ENCODE measurements at regions not wholly inside any gene's neighbourhood (a gene's known extent, or its start where the extent isn't known, plus 50 kb on each side); places are given as distances from the start of the nearest gene placed in this dataset.

DNA sequence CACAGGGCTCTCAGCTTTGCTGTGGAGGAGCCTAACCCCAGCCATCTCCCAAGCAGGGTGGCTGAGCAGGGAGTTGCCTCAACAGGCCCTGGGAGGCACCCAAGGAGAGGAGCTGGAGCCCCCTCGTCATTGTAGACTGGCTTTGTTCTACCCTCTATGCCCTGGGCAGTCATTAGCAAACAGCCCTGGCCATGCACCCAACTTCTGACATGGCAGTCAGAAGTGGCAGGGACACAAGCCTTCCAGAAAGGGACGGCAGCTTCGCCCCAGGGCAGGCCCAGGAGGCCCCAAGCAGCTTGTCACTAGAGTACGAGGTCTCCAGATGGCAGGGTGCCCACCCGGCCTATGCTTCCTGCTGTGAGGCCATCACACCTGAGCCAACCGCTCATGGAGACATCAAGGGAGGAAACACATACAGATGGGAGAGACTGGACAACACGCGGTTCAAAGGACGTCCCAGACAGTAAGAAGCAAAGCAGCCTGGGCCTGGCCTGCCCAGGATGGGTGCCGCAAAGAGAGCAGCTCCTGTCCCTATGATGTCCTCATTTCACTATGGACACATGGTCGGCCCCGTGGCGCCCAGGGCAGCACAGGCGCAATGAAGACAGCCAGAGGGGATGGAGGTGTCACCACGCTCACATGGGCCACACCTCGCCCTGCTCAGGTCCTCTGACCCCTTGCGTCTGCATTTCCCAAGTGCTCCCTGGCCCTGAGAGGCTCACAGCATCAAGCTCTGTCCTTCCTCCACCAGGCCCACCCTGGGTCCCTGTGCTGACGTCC is 190.9 kb upstream of the CXCL12 start:
- TF ChIP-seq TOX (CRISPR knock-in tag; IDR thresholded peaks at IDR 0.05; ENCODE audit: borderline replicate concordance), result no peak
- TF ChIP-seq, protein P1, sequence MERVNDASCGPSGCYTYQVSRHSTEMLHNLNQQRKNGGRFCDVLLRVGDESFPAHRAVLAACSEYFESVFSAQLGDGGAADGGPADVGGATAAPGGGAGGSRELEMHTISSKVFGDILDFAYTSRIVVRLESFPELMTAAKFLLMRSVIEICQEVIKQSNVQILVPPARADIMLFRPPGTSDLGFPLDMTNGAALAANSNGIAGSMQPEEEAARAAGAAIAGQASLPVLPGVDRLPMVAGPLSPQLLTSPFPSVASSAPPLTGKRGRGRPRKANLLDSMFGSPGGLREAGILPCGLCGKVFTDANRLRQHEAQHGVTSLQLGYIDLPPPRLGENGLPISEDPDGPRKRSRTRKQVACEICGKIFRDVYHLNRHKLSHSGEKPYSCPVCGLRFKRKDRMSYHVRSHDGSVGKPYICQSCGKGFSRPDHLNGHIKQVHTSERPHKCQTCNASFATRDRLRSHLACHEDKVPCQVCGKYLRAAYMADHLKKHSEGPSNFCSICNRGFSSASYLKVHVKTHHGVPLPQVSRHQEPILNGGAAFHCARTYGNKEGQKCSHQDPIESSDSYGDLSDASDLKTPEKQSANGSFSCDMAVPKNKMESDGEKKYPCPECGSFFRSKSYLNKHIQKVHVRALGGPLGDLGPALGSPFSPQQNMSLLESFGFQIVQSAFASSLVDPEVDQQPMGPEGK (CRISPR knock-in tag; IDR thresholded peaks at IDR 0.05; ENCODE audit: borderline replicate concordance), result no peak
- TF ChIP-seq SNAI2 (CRISPR knock-in tag; IDR thresholded peaks at IDR 0.05), result no peak
- TF ChIP-seq TCF4 (CRISPR knock-in tag; IDR thresholded peaks at IDR 0.05; ENCODE audit: borderline replicate concordance), result no peak
- TF ChIP-seq CSDC2 (CRISPR knock-in tag; IDR thresholded peaks at IDR 0.05), result no peak
- TF ChIP-seq ZNF565 (CRISPR knock-in tag; conservative IDR thresholded peaks at IDR 0.05; ENCODE audit: low read depth), result no peak
- TF ChIP-seq, protein P2, sequence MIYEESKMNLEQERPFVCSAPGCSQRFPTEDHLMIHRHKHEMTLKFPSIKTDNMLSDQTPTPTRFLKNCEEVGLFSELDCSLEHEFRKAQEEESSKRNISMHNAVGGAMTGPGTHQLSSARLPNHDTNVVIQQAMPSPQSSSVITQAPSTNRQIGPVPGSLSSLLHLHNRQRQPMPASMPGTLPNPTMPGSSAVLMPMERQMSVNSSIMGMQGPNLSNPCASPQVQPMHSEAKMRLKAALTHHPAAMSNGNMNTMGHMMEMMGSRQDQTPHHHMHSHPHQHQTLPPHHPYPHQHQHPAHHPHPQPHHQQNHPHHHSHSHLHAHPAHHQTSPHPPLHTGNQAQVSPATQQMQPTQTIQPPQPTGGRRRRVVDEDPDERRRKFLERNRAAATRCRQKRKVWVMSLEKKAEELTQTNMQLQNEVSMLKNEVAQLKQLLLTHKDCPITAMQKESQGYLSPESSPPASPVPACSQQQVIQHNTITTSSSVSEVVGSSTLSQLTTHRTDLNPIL (CRISPR knock-in tag; IDR thresholded peaks at IDR 0.05; ENCODE audit: low read depth), result no peak
- no peak for TF ChIP-seq ZFP3 (CRISPR knock-in tag; IDR thresholded peaks at IDR 0.05)
- no peak for ATAC-seq

DNA sequence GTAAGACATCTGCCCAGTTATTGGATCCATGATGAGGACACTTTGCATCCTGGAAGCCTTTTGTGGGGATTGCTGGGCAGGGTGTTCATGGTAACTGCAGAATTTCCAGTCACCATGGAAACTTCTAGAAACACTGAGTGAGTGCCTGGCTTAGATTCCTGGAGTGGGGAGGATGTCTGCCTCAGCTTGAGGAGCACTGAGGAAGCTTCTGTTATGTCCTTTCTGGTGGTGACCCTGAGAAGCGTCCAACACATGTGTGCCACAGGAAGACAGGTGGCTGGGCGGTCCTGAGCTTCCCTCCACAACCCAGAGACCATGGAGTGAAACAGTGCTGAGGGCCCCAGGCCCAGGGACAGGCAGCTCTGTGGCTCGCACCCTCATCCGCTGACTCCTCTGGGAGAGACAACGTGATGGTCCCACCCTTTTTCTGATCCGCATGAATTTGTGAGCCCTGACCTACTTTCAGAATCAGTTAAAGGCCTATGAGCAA is 191.8 kb upstream of the CXCL12 start:
- TF ChIP-seq TCF4 (CRISPR knock-in tag; IDR thresholded peaks at IDR 0.05; ENCODE audit: borderline replicate concordance), result no peak
- no peak for TF ChIP-seq BACH2 (CRISPR knock-in tag; IDR thresholded peaks at IDR 0.05; ENCODE audit: borderline replicate concordance)
- TF ChIP-seq, protein P2 (CRISPR knock-in tag; IDR thresholded peaks at IDR 0.05; ENCODE audit: low read depth), result no peak
- TF ChIP-seq, protein P3, sequence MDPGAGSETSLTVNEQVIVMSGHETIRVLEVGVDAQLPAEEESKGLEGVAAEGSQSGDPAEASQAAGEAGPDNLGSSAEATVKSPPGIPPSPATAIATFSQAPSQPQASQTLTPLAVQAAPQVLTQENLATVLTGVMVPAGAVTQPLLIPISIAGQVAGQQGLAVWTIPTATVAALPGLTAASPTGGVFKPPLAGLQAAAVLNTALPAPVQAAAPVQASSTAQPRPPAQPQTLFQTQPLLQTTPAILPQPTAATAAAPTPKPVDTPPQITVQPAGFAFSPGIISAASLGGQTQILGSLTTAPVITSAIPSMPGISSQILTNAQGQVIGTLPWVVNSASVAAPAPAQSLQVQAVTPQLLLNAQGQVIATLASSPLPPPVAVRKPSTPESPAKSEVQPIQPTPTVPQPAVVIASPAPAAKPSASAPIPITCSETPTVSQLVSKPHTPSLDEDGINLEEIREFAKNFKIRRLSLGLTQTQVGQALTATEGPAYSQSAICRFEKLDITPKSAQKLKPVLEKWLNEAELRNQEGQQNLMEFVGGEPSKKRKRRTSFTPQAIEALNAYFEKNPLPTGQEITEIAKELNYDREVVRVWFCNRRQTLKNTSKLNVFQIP (CRISPR knock-in tag; IDR thresholded peaks at IDR 0.05; ENCODE audit: borderline replicate concordance, low read depth), result no peak
- TF ChIP-seq ESRRG (CRISPR knock-in tag; IDR thresholded peaks at IDR 0.05), result no peak
- no peak for TF ChIP-seq ZFP30 (CRISPR knock-in tag; IDR thresholded peaks at IDR 0.05)
- TF ChIP-seq PPARA (CRISPR knock-in tag; IDR thresholded peaks at IDR 0.05; ENCODE audit: borderline replicate concordance), result no peak
- TF ChIP-seq ZNF70 (CRISPR knock-in tag; IDR thresholded peaks at IDR 0.05), result no peak
- no peak; the same call in 2 of the 3 replicates for ATAC-seq

DNA sequence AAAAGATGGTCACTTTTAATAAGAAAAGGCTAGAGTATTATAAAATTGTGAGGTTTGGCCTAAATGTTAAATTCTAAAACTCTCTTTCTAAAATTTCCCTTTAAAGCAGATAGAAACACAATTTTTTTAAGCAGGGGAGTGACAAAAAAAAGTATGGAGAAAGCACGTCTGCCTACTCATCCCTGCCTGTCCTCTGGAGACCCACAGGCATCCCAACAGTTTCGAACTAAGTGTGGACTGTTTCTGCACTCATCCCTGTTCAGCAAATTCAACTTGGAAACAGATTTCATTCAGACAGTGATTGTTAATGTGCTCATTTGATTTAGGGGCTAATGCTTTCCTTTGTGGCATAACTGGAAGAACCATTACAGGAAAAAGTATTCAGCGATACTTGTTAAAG is 192.6 kb upstream of the CXCL12 start:
- ATAC-seq, result no peak
- TF ChIP-seq, protein P4, sequence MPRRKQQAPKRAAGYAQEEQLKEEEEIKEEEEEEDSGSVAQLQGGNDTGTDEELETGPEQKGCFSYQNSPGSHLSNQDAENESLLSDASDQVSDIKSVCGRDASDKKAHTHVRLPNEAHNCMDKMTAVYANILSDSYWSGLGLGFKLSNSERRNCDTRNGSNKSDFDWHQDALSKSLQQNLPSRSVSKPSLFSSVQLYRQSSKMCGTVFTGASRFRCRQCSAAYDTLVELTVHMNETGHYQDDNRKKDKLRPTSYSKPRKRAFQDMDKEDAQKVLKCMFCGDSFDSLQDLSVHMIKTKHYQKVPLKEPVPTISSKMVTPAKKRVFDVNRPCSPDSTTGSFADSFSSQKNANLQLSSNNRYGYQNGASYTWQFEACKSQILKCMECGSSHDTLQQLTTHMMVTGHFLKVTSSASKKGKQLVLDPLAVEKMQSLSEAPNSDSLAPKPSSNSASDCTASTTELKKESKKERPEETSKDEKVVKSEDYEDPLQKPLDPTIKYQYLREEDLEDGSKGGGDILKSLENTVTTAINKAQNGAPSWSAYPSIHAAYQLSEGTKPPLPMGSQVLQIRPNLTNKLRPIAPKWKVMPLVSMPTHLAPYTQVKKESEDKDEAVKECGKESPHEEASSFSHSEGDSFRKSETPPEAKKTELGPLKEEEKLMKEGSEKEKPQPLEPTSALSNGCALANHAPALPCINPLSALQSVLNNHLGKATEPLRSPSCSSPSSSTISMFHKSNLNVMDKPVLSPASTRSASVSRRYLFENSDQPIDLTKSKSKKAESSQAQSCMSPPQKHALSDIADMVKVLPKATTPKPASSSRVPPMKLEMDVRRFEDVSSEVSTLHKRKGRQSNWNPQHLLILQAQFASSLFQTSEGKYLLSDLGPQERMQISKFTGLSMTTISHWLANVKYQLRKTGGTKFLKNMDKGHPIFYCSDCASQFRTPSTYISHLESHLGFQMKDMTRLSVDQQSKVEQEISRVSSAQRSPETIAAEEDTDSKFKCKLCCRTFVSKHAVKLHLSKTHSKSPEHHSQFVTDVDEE (CRISPR knock-in tag; IDR thresholded peaks at IDR 0.05), result no peak
- TF ChIP-seq, protein P5, sequence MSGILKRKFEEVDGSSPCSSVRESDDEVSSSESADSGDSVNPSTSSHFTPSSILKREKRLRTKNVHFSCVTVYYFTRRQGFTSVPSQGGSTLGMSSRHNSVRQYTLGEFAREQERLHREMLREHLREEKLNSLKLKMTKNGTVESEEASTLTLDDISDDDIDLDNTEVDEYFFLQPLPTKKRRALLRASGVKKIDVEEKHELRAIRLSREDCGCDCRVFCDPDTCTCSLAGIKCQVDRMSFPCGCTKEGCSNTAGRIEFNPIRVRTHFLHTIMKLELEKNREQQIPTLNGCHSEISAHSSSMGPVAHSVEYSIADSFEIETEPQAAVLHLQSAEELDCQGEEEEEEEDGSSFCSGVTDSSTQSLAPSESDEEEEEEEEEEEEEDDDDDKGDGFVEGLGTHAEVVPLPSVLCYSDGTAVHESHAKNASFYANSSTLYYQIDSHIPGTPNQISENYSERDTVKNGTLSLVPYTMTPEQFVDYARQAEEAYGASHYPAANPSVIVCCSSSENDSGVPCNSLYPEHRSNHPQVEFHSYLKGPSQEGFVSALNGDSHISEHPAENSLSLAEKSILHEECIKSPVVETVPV (CRISPR knock-in tag; IDR thresholded peaks at IDR 0.05), result no peak
- TF ChIP-seq ZNF565 (CRISPR knock-in tag; conservative IDR thresholded peaks at IDR 0.05; ENCODE audit: low read depth) (no peak), RARB (CRISPR knock-in tag; IDR thresholded peaks at IDR 0.05) (no peak), OSR1 (CRISPR knock-in tag; IDR thresholded peaks at IDR 0.05) (no peak), SNAI2 (CRISPR knock-in tag; IDR thresholded peaks at IDR 0.05) (no peak), BACH2 (CRISPR knock-in tag; IDR thresholded peaks at IDR 0.05; ENCODE audit: borderline replicate concordance) (no peak), TCF4 (CRISPR knock-in tag; IDR thresholded peaks at IDR 0.05; ENCODE audit: borderline replicate concordance) (no peak)
- TF ChIP-seq, protein P1 (CRISPR knock-in tag; IDR thresholded peaks at IDR 0.05; ENCODE audit: borderline replicate concordance), result no peak

Measured in SK-N-SH treated with all-trans-retinoic acid at 6 μM for 48 hours (cell line).